GM12874 (cell line): ENCODE measurements at regions not wholly inside any gene's neighbourhood (a gene's known extent, or its start where the extent isn't known, plus 50 kb on each side); places are given as distances from the start of the nearest gene placed in this dataset.

Experiments
- TF ChIP-seq, protein P1 (sequence below): IDR thresholded peaks from 2 replicates; pipeline ENCODE4 v1.5.1; 2011; ENCODE audit warnings: low read depth, mild to moderate bottlenecking, control low read depth, low read length, moderate library complexity; ENCODE audit not compliant: insufficient read depth

DNA sequence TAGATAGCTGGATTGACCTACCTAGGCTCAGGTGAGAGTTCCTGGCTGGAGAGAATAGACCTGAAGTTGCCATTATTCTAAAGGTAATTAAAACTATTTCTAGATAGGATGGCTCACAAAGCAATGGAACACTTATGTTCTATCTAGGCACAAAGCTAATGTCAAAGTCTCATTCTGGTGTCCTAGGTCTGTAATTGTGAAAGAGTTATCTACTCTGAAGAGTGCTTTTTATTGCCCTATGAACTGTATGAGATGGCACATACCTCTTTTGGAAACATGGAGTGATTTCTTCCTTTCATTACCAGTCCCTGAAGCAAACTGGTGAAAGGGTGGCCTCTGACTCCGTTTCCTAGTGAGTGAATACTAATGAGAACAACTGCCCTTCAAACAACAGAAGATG is 80.3 kb downstream of the MTNR1B start:
- TF ChIP-seq, protein P1, sequence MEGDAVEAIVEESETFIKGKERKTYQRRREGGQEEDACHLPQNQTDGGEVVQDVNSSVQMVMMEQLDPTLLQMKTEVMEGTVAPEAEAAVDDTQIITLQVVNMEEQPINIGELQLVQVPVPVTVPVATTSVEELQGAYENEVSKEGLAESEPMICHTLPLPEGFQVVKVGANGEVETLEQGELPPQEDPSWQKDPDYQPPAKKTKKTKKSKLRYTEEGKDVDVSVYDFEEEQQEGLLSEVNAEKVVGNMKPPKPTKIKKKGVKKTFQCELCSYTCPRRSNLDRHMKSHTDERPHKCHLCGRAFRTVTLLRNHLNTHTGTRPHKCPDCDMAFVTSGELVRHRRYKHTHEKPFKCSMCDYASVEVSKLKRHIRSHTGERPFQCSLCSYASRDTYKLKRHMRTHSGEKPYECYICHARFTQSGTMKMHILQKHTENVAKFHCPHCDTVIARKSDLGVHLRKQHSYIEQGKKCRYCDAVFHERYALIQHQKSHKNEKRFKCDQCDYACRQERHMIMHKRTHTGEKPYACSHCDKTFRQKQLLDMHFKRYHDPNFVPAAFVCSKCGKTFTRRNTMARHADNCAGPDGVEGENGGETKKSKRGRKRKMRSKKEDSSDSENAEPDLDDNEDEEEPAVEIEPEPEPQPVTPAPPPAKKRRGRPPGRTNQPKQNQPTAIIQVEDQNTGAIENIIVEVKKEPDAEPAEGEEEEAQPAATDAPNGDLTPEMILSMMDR, result no peak

DNA sequence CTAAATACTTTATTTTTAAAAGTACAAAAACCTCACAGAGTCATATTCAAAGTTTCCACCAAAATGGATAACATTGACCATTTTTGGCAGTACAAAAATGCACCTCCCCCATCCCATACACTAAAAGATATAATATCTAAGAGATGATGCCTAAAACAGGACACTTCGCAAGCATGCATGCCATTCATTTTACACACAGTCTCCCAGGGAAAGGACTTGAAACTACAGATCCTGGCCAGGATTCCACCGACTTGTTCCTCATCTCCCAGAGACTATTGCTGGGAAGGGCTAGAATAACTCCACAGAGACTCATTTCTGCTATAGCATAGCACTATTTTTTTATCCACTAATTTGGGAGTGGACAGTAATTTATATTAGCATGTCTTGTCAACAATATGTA is 81.7 kb downstream of the MTNR1B start:
- TF ChIP-seq, protein P1, result no peak

DNA sequence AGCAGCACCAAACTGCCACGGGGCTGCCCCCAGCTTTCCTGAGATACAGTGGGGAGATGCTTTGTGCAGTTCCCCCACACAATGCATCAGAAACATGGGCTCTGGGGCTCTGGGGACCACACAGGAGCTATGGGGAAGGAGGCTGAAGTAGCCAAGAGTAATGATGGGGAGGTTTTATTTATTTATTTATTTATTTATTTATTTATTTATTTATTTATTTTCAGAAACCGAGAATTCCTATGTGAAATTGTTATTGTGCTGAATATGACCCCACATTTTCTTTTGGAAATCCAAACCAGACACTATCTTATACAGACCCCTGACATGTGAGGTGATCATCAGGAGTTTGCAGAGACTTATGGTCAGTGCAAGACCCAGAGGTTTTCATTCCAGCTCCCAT is 84.4 kb downstream of the MTNR1B start:
- TF ChIP-seq, protein P1, result no peak

DNA sequence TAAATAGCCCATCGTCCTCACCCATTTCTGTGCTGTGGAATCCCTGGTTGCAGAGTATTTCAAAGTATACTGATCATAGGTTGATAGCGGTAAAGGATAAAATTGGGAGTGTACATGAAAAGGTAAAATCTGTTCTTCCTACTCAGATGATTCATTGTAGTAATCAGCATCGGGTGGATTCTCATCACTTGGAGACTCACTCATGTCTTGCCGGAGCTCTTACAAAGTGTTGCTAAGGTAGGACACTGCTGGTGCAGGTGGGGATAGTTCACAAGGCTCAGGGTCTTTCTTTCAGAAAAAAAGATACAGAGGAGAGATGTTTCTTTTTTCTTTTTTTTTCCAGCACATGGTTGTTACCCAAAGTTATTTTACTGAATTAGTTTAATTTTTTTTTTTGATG is 84.8 kb downstream of the MTNR1B start:
- TF ChIP-seq, protein P1, result no peak

DNA sequence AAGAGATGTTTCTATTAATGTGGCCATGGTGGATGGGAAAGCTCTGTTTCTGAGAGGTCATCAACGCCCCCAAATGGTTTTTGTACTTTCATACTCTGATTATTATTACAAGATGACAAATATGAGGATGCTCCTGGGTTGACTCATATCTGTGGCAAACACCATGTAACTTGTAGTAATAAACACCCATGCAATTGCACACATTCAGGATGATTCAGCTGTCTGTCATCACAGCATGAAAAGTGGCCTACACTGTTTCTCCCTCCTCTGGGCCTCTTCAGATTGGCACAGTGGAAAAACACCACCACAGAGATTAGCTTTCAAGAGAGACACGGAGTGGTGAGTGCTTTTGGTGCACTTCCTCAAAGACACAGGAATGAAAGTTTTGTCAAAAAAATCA is 85.4 kb downstream of the MTNR1B start:
- TF ChIP-seq, protein P1, result no peak

DNA sequence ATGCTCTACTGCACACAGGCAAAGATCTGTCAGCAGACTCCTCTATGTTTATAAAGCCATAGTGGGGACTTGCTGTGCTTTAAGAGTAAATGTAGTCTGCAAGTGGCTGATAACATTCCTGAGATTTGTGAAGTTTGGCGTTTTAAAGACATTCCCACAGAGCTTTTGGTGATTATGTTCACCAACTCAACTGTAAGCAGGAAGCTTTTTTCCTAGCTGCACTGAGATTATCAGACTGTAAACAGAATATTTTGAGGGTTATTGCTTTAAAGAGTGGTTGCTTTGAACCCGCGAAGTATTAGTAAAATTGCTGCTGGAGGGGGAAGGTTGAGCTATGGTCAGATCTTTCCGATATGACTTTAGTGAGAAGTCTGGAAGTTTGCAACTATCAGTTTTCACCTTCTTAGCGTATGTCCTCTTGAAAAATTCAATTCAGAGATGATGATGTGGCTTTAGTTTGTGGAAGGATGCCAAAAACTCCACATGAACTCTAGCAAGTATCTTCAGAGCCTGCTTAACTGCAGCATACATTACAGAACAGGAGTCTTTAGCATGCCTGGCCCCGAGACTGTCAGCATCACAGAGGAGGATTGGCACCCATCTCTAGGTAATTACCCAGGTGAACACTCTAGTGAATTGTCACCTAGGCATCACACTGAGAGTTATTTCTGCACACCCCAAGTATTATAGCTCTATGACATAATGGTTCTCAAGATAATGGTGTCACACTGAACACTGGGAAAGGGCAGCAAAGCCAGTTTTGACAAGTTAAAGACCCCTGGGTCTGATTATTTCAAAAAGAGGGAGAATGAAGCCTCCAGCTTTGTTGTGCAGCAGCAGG is 89.9 kb downstream of the MTNR1B start:
- TF ChIP-seq, protein P1, result no peak

DNA sequence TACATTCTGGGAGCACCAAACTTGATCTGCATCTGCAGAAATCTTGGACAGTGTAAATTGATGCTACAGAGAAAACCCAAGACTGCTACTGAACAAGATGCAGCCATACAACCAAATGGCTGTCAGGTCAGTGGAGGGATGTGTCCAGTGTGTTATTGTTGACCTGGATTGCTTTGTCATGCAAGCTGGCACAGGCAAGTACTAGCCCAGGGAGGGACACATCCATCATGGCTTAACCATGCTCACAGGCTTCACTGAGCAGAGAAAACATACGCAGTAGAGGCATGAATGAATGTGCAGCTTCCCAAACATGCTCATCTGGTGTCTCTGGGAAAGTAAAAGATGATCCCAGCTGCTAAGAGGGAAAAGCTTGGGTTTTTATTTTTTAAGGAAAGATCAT is 93.6 kb downstream of the MTNR1B start:
- TF ChIP-seq, protein P1, result no peak
